ENCODE measurements at regions not wholly inside any gene's neighbourhood (a gene's known extent, or its start where the extent isn't known, plus 50 kb on each side); places are given as distances from the start of the nearest gene placed in this dataset.

GRCh38 chr4:128558896-128559679 lies 250.4 kb upstream of the JADE1 start:
- peaks cover 47% of the 10 kb centered on the region for H3K4me1 Mint-ChIP-seq (ENCODE audit: unreplicated experiment)
- no peaks in the 10 kb centered on the region for H3K9me3 Mint-ChIP-seq (ENCODE audit: unreplicated experiment)
- TF ChIP-seq CTCF (IDR thresholded peaks at IDR 0.05) = no peak
- peak overlapping the region; percentile 55 for H3K27ac Mint-ChIP-seq (ENCODE audit: unreplicated experiment)
- H3K27me3 Mint-ChIP-seq (ENCODE audit: unreplicated experiment) = no peaks in the 10 kb centered on the region
- H3K36me3 Mint-ChIP-seq (ENCODE audit: unreplicated experiment) = no peaks in the 10 kb centered on the region
- H3K4me3 Mint-ChIP-seq (ENCODE audit: unreplicated experiment) = no peak overlapping the region
- no peak for DNase-seq (ENCODE audit: extremely low spot score, unreplicated experiment)

- Mint-ChIP-seq H3K27me3 (ENCODE audit: unreplicated experiment) (no peaks in the 10 kb centered on the region), H3K36me3 (ENCODE audit: unreplicated experiment) (no peaks in the 10 kb centered on the region), H3K4me1 (ENCODE audit: unreplicated experiment) (peaks cover 50% of the 10 kb centered on the region), H3K9me3 (ENCODE audit: unreplicated experiment) (no peaks in the 10 kb centered on the region), H3K4me3 (ENCODE audit: unreplicated experiment) (no peak overlapping the region), H3K27ac (ENCODE audit: unreplicated experiment) (no peak overlapping the region)
- no peak for DNase-seq (ENCODE audit: extremely low spot score, unreplicated experiment)
- no peak for TF ChIP-seq CTCF (IDR thresholded peaks at IDR 0.05)
Measured at GRCh38 chr4:128556756-128557155, 252.7 kb upstream of the JADE1 start.

GRCh38 chr4:128553686-128554515 lies 255.6 kb upstream of the JADE1 start:
- Mint-ChIP-seq H3K4me1 (ENCODE audit: unreplicated experiment) (peaks cover 41% of the 10 kb centered on the region), H3K27me3 (ENCODE audit: unreplicated experiment) (no peaks in the 10 kb centered on the region), H3K27ac (ENCODE audit: unreplicated experiment) (peak overlapping the region; percentile 100), H3K4me3 (ENCODE audit: unreplicated experiment) (peak overlapping the region; percentile 87), H3K9me3 (ENCODE audit: unreplicated experiment) (peaks cover 6% of the 10 kb centered on the region), H3K36me3 (ENCODE audit: unreplicated experiment) (peaks cover 2% of the 10 kb centered on the region)
- no peak for DNase-seq (ENCODE audit: extremely low spot score, unreplicated experiment)
- no peak for TF ChIP-seq CTCF (IDR thresholded peaks at IDR 0.05)

- no peak for TF ChIP-seq CTCF (IDR thresholded peaks at IDR 0.05)
- Mint-ChIP-seq H3K9me3 (ENCODE audit: unreplicated experiment) (peaks cover 6% of the 10 kb centered on the region), H3K4me1 (ENCODE audit: unreplicated experiment) (peaks cover 35% of the 10 kb centered on the region), H3K27me3 (ENCODE audit: unreplicated experiment) (no peaks in the 10 kb centered on the region), H3K4me3 (ENCODE audit: unreplicated experiment) (peak overlapping the region; percentile 87), H3K36me3 (ENCODE audit: unreplicated experiment) (peaks cover 2% of the 10 kb centered on the region), H3K27ac (ENCODE audit: unreplicated experiment) (peak overlapping the region; percentile 100)
- DNase-seq (ENCODE audit: extremely low spot score, unreplicated experiment) = no peak
Measured at GRCh38 chr4:128552586-128552907, 257.0 kb upstream of the JADE1 start.

DNA sequence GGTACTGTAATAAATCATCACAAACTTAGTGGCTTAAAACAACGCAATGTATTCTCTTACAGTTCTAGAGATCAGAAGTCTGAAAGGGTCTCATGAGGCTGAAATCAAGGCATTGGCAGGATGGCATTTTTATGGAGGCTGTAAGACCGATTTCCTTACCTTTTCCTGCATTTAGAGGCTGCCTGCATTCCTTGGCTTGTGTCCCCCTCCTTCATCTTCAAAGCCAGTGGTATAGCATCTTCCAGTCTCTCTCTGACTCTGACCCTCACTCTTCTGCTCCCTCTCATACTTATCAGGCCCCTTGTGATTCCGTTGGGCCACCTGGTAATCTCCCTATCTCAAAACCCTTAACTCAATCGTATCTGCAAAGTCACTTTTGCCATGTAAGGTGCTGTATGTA lies 258.2 kb upstream of the JADE1 start:
- Mint-ChIP-seq H3K27me3 (ENCODE audit: unreplicated experiment) (no peaks in the 10 kb centered on the region), H3K36me3 (ENCODE audit: unreplicated experiment) (peaks cover 2% of the 10 kb centered on the region), H3K4me1 (ENCODE audit: unreplicated experiment) (peaks cover 35% of the 10 kb centered on the region), H3K4me3 (ENCODE audit: unreplicated experiment) (no peak overlapping the region), H3K9me3 (ENCODE audit: unreplicated experiment) (peaks cover 6% of the 10 kb centered on the region), H3K27ac (ENCODE audit: unreplicated experiment) (no peak overlapping the region)
- TF ChIP-seq CTCF (IDR thresholded peaks at IDR 0.05) = no peak
- no peak for DNase-seq (ENCODE audit: extremely low spot score, unreplicated experiment)
